Smooth muscle cell (in vitro differentiated cells): ENCODE measurements at regions not wholly inside any gene's neighbourhood (a gene's known extent, or its start where the extent isn't known, plus 50 kb on each side); places are given as distances from the start of the nearest gene placed in this dataset.

Source experiments
- DNase-seq: peaks from one replicate; lab custom pipeline; 2025; ENCODE audit not compliant: unreplicated experiment; lab: John Stamatoyannopoulos, UW
- H2AFZ ChIP-seq: fragments of 200-600 bp; sonication (generic); 2 replicates; pipeline ENCODE4 v1.6.0; 2016; ENCODE audit warnings: antibody characterized with exemption, low read depth, mild to moderate bottlenecking
- H3F3A ChIP-seq: fragments of 200-600 bp; sonication (generic); 2 replicates; pipeline ENCODE4 v1.6.0; 2017; ENCODE audit warnings: antibody characterized with exemption, low read depth
- H3K27ac ChIP-seq: fragments of 200-600 bp; sonication (generic); 2 replicates; pipeline ENCODE4 v1.5.1; 2016; ENCODE audit warnings: low read depth, mild to moderate bottlenecking
- H3K27me3 ChIP-seq: fragments of 200-600 bp; sonication (generic); 2 replicates; pipeline ENCODE4 v1.6.1; 2016; ENCODE audit warnings: low read depth, mild to moderate bottlenecking
- H3K36me3 ChIP-seq: fragments of 200-600 bp; sonication (generic); 2 replicates; pipeline ENCODE4 v1.5.1; 2016; ENCODE audit warnings: low read depth
- H3K4me1 ChIP-seq: fragments of 200-600 bp; sonication (generic); 2 replicates; pipeline ENCODE4 v1.5.1; 2016; ENCODE audit warnings: low read depth
- H3K4me2 ChIP-seq: fragments of 200-600 bp; sonication (generic); 2 replicates; pipeline ENCODE4 v1.6.0; 2016; ENCODE audit warnings: mild to moderate bottlenecking
- H3K4me3 ChIP-seq: fragments of 200-600 bp; sonication (generic); 2 replicates; pipeline ENCODE4 v1.5.1; 2016; ENCODE audit warnings: mild to moderate bottlenecking
- H3K79me2 ChIP-seq: fragments of 200-600 bp; sonication (generic); 2 replicates; pipeline ENCODE4 v1.6.0; 2016; ENCODE audit warnings: low read depth, mild to moderate bottlenecking
- H3K9ac ChIP-seq: fragments of 200-600 bp; sonication (generic); 2 replicates; pipeline ENCODE4 v1.6.0; 2016; ENCODE audit warnings: low read depth
- H3K9me3 ChIP-seq: fragments of 200-600 bp; sonication (generic); replicated peaks from 2 replicates; pipeline ENCODE4 v1.5.1; 2016; ENCODE audit warnings: low read depth
- H4K20me1 ChIP-seq: fragments of 200-600 bp; sonication (generic); 2 replicates; pipeline ENCODE4 v1.6.0; 2016; ENCODE audit warnings: low read depth
- CTCF ChIP-seq: fragments of 200-600 bp; sonication (generic); IDR thresholded peaks from 2 replicates; pipeline ENCODE4 v1.5.1; 2017; ENCODE audit warnings: borderline replicate concordance, mild to moderate bottlenecking, antibody characterized with exemption; ENCODE audit not compliant: insufficient read depth, poor library complexity, severe bottlenecking
- WGBS: methylation state at CpG from one replicate; pipeline ENCODE4 v1.1.7; 2016; ENCODE audit warnings: low lambda C conversion rate; 5-methylcytosine and 5-hydroxymethylcytosine counted together

GRCh38 chr2:22737144-22737543 lies 647.8 kb upstream of the KLHL29 start:
- Histone ChIP-seq H3K79me2 (no peaks in the 10 kb centered on the region), H3K36me3 (no peaks in the 10 kb centered on the region), H3F3A (no peaks in the 10 kb centered on the region), H3K4me2 (no peak overlapping the region), H3K4me1 (no peaks in the 10 kb centered on the region), H3K9ac (no peak overlapping the region), H3K9me3 (no peaks in the 10 kb centered on the region), H3K27ac (no peak overlapping the region), H3K27me3 (no peaks in the 10 kb centered on the region), H2AFZ (no peak overlapping the region), H4K20me1 (no peaks in the 10 kb centered on the region), H3K4me3 (no peak overlapping the region)
- DNase-seq: no peak
- WGBS: 66% methylated on average over 3 of the region's 3 CpGs
- TF ChIP-seq CTCF: peak; percentile 28

GRCh38 chr2:22741216-22741615 lies 643.8 kb upstream of the KLHL29 start:
- DNase-seq: no peak
- Histone ChIP-seq H3K4me2 (no peak overlapping the region), H3F3A (no peaks in the 10 kb centered on the region), H3K9me3 (no peaks in the 10 kb centered on the region), H3K9ac (no peak overlapping the region), H3K79me2 (no peaks in the 10 kb centered on the region), H3K27me3 (no peaks in the 10 kb centered on the region), H4K20me1 (no peaks in the 10 kb centered on the region), H3K4me1 (no peaks in the 10 kb centered on the region), H3K36me3 (no peaks in the 10 kb centered on the region), H2AFZ (no peak overlapping the region), H3K4me3 (no peak overlapping the region), H3K27ac (no peak overlapping the region)
- no peak for TF ChIP-seq CTCF
- WGBS: 71% methylated on average over 3 of the region's 3 CpGs

GRCh38 chr2:22748909-22749308 lies 636.1 kb upstream of the KLHL29 start:
- H3K4me3 ChIP-seq: no peak overlapping the region
- H3K9me3 ChIP-seq: no peaks in the 10 kb centered on the region
- no peaks in the 10 kb centered on the region for H3F3A ChIP-seq
- no peak for DNase-seq
- H4K20me1 ChIP-seq: no peaks in the 10 kb centered on the region
- no peak overlapping the region for H3K4me2 ChIP-seq
- no peaks in the 10 kb centered on the region for H3K4me1 ChIP-seq
- TF ChIP-seq CTCF: no peak
- H2AFZ ChIP-seq: no peak overlapping the region
- H3K36me3 ChIP-seq: no peaks in the 10 kb centered on the region
- H3K79me2 ChIP-seq: no peaks in the 10 kb centered on the region
- H3K9ac ChIP-seq: no peak overlapping the region
- H3K27me3 ChIP-seq: no peaks in the 10 kb centered on the region
- WGBS: 94% methylated on average over 1 of the region's 1 CpG
- no peak overlapping the region for H3K27ac ChIP-seq

GRCh38 chr2:22753476-22753875 lies 631.5 kb upstream of the KLHL29 start:
- 90% methylated on average over 7 of the region's 7 CpGs for WGBS
- no peaks in the 10 kb centered on the region for H4K20me1 ChIP-seq
- TF ChIP-seq CTCF: no peak
- no peak overlapping the region for H3K27ac ChIP-seq
- DNase-seq: no peak
- H3K27me3 ChIP-seq: no peaks in the 10 kb centered on the region
- H3K4me1 ChIP-seq: no peaks in the 10 kb centered on the region
- H2AFZ ChIP-seq: no peak overlapping the region
- H3K79me2 ChIP-seq: no peaks in the 10 kb centered on the region
- H3K36me3 ChIP-seq: no peaks in the 10 kb centered on the region
- no peaks in the 10 kb centered on the region for H3F3A ChIP-seq
- H3K4me3 ChIP-seq: no peak overlapping the region
- H3K4me2 ChIP-seq: no peak overlapping the region
- no peak overlapping the region for H3K9ac ChIP-seq
- no peaks in the 10 kb centered on the region for H3K9me3 ChIP-seq
